Liver (tissue), 8 donors: ENCODE measurements at regions not wholly inside any gene's neighbourhood (a gene's known extent, or its start where the extent isn't known, plus 50 kb on each side); places are given as distances from the start of the nearest gene placed in this dataset.

Experiments
- DNase-seq: peaks from one replicate; pipeline ENCODE4 v3.0.0-alpha.2; 2017; ENCODE audit warnings: low spot score
- H3K27ac ChIP-seq, 2 donors: one replicate each; pipeline ENCODE4 v1.7.0; 2013; ENCODE audit warnings: inconsistent platforms in 2 of 2, low read length in 2 of 2, control low read depth in 1 of 2, low read depth in 1 of 2, mild to moderate bottlenecking in 1 of 2
- H3K27me3 ChIP-seq, 4 donors: one replicate each; pipeline versions ENCODE4 v1.6.1 to v1.7.0; 2013; ENCODE audit warnings: low read length in 3 of 4, inconsistent platforms in 1 of 4, mild to moderate bottlenecking in 1 of 4, moderate library complexity in 1 of 4; ENCODE audit not compliant: control insufficient read depth in 4 of 4, insufficient read depth in 4 of 4
- H3K36me3 ChIP-seq, 4 donors: one replicate each; pipeline versions ENCODE4 v1.6.1 to v1.7.0; 2013; ENCODE audit warnings: low read length in 3 of 4, mild to moderate bottlenecking in 3 of 4, low read depth in 1 of 4, moderate library complexity in 1 of 4; ENCODE audit not compliant: control insufficient read depth in 4 of 4, insufficient read depth in 3 of 4
- H3K4me1 ChIP-seq, 4 donors: one replicate each; pipeline versions ENCODE4 v1.6.1 to v1.7.0; 2013; ENCODE audit warnings: low read length in 3 of 4, mild to moderate bottlenecking in 3 of 4, moderate library complexity in 1 of 4; ENCODE audit not compliant: control insufficient read depth in 4 of 4, insufficient read depth in 4 of 4
- H3K4me3 ChIP-seq, 3 donors: one replicate each; pipeline versions ENCODE4 v1.6.1 to v1.7.0; 2013; ENCODE audit warnings: low read length in 3 of 3, control low read depth in 1 of 3, low read depth in 1 of 3, mild to moderate bottlenecking in 1 of 3
- H3K9ac ChIP-seq, 2 donors: one replicate each; pipeline ENCODE4 v1.7.0; 2013; ENCODE audit warnings: low read length in 2 of 2, mild to moderate bottlenecking in 2 of 2, moderate library complexity in 2 of 2, control low read depth in 1 of 2, low read depth in 1 of 2
- H3K9me3 ChIP-seq, 4 donors: one replicate each; pipeline versions ENCODE4 v1.6.1 to v1.7.0; 2013; ENCODE audit warnings: low read length in 3 of 4; ENCODE audit not compliant: control insufficient read depth in 4 of 4
- EGR1 ChIP-seq, 2 donors: IDR thresholded peaks; 2 replicates each; pipeline ENCODE4 v1.6.1; 2016 to 2018; ENCODE audit warnings: antibody characterized with exemption in 2 of 2, low read depth in 2 of 2
- FOXA1 ChIP-seq: IDR thresholded peaks from 2 replicates; pipeline ENCODE4 v1.6.1; 2016; ENCODE audit warnings: antibody characterized with exemption
- FOXA2 ChIP-seq: IDR thresholded peaks from 2 replicates; pipeline ENCODE4 v1.6.1; 2016; ENCODE audit warnings: antibody characterized with exemption
- GABPA ChIP-seq, 2 donors: IDR thresholded peaks in 1 of 2; conservative IDR thresholded peaks in 1 of 2; 2 replicates each; pipeline ENCODE4 v1.6.1; 2016; ENCODE audit warnings: antibody characterized with exemption in 2 of 2, mild to moderate bottlenecking in 1 of 2, moderate library complexity in 1 of 2
- HNF4A ChIP-seq, 2 donors: conservative IDR thresholded peaks; 2 replicates each; pipeline ENCODE4 v1.6.1; 2016; ENCODE audit warnings: antibody characterized with exemption in 2 of 2, mild to moderate bottlenecking in 2 of 2
- HNF4G ChIP-seq: IDR thresholded peaks from 2 replicates; pipeline ENCODE4 v1.6.1; 2016; ENCODE audit warnings: antibody characterized with exemption
- JUND ChIP-seq, 2 donors: IDR thresholded peaks; 2 replicates each; pipeline ENCODE4 v1.6.1; 2016; ENCODE audit warnings: antibody characterized with exemption in 2 of 2
- NR2F2 ChIP-seq: IDR thresholded peaks from 2 replicates; pipeline ENCODE4 v1.6.1; 2016; ENCODE audit warnings: antibody characterized with exemption
- RAD21 ChIP-seq, 2 donors: IDR thresholded peaks; 2 replicates each; pipeline ENCODE4 v1.6.1; 2016; ENCODE audit warnings: antibody characterized with exemption in 2 of 2, mild to moderate bottlenecking in 2 of 2
- RXRA ChIP-seq, 2 donors: IDR thresholded peaks; 2 replicates each; pipeline ENCODE4 v1.6.1; 2017 to 2018; ENCODE audit warnings: antibody characterized with exemption in 2 of 2, mild to moderate bottlenecking in 1 of 2
- SP1 ChIP-seq: IDR thresholded peaks from 2 replicates; pipeline ENCODE4 v1.6.1; 2018; ENCODE audit warnings: antibody characterized with exemption, mild to moderate bottlenecking
- TAF1 ChIP-seq: conservative IDR thresholded peaks from 2 replicates; pipeline ENCODE4 v1.6.1; 2016; ENCODE audit warnings: antibody characterized with exemption, mild to moderate bottlenecking
- YY1 ChIP-seq: IDR thresholded peaks from 2 replicates; pipeline ENCODE4 v1.6.1; 2016; ENCODE audit warnings: antibody characterized with exemption, mild to moderate bottlenecking
- WGBS: extraction: QIAGEN DNeasy Blood & Tissue Kit; methylation state at CpG from one replicate; pipeline ENCODE4 v1.1.7; 2013; 5-methylcytosine and 5-hydroxymethylcytosine counted together
- TF ChIP-seq, protein P1 (sequence below): IDR thresholded peaks from 2 replicates; pipeline ENCODE4 v1.6.1; 2016; ENCODE audit warnings: antibody characterized with exemption
- TF ChIP-seq, protein P2 (sequence below): IDR thresholded peaks from 2 replicates; pipeline ENCODE4 v1.6.1; 2016; ENCODE audit warnings: antibody characterized with exemption
- TF ChIP-seq, protein P3 (sequence below): fragments of 150-350 bp; IDR thresholded peaks from 2 replicates; pipeline ENCODE4 v1.5.1; 2017; ENCODE audit warnings: improper control_type of control experiment, low read depth, low read length; ENCODE audit not compliant: missing input control
- TF ChIP-seq, protein P4 (sequence below): IDR thresholded peaks from 2 replicates; pipeline ENCODE4 v1.6.1; 2016; ENCODE audit warnings: antibody characterized with exemption, mild to moderate bottlenecking
- TF ChIP-seq, protein P5 (sequence below): IDR thresholded peaks from 2 replicates; pipeline ENCODE4 v1.6.1; 2016; ENCODE audit warnings: antibody characterized with exemption
- donor health status: healthy.
- donor health status: healthy.
- donor health status: healthy.
- donor health status: healthy.
- donor health status: healthy.

DNA sequence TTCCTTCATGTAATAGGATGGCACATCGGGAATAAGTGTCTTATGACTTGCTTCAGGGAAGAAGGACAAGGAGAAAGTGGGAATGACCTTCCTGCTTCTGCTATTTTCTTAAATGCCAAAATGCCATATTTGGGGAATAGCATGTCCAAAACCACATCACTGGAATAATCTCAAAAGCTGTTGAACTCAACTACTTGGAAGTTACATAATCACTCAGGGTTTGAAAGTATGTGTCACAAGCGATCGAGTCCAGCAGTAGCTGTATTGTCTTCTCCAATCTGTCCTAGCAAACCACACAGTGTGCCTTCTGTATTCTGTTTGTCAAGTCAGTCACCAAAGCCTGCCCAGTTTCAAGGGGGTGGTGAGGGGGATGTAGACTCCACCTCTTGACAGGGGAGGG is 58.3 kb upstream of the GADL1 start:
- no peak overlapping the region for H3K27ac ChIP-seq
- 86% methylated on average over 3 of the region's 3 CpGs for WGBS
- H3K9me3 ChIP-seq: no peaks in the 10 kb centered on the region
- DNase-seq: no peak
- no peaks in the 10 kb centered on the region for H3K4me1 ChIP-seq
- no peak overlapping the region for H3K4me3 ChIP-seq
- H3K9ac ChIP-seq: no peak overlapping the region
- no peak for TF ChIP-seq RAD21 (IDR thresholded peaks at IDR 0.05)
- TF ChIP-seq, protein P1, sequence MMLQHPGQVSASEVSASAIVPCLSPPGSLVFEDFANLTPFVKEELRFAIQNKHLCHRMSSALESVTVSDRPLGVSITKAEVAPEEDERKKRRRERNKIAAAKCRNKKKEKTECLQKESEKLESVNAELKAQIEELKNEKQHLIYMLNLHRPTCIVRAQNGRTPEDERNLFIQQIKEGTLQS: no peak
- no peak for TF ChIP-seq SP1
- TF ChIP-seq, protein P2, sequence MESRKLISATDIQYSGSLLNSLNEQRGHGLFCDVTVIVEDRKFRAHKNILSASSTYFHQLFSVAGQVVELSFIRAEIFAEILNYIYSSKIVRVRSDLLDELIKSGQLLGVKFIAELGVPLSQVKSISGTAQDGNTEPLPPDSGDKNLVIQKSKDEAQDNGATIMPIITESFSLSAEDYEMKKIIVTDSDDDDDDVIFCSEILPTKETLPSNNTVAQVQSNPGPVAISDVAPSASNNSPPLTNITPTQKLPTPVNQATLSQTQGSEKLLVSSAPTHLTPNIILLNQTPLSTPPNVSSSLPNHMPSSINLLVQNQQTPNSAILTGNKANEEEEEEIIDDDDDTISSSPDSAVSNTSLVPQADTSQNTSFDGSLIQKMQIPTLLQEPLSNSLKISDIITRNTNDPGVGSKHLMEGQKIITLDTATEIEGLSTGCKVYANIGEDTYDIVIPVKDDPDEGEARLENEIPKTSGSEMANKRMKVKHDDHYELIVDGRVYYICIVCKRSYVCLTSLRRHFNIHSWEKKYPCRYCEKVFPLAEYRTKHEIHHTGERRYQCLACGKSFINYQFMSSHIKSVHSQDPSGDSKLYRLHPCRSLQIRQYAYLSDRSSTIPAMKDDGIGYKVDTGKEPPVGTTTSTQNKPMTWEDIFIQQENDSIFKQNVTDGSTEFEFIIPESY: no peak
- TF ChIP-seq JUND (IDR thresholded peaks at IDR 0.05): no peak
- no peak for TF ChIP-seq NR2F2
- no peak for TF ChIP-seq EGR1 (IDR thresholded peaks at IDR 0.05; ENCODE audit: low read depth in 2 of 2)
- TF ChIP-seq RXRA (IDR thresholded peaks at IDR 0.05): no peak
- TF ChIP-seq, protein P3, sequence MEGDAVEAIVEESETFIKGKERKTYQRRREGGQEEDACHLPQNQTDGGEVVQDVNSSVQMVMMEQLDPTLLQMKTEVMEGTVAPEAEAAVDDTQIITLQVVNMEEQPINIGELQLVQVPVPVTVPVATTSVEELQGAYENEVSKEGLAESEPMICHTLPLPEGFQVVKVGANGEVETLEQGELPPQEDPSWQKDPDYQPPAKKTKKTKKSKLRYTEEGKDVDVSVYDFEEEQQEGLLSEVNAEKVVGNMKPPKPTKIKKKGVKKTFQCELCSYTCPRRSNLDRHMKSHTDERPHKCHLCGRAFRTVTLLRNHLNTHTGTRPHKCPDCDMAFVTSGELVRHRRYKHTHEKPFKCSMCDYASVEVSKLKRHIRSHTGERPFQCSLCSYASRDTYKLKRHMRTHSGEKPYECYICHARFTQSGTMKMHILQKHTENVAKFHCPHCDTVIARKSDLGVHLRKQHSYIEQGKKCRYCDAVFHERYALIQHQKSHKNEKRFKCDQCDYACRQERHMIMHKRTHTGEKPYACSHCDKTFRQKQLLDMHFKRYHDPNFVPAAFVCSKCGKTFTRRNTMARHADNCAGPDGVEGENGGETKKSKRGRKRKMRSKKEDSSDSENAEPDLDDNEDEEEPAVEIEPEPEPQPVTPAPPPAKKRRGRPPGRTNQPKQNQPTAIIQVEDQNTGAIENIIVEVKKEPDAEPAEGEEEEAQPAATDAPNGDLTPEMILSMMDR: no peak
- TF ChIP-seq HNF4A (conservative IDR thresholded peaks at IDR 0.05): no peak
- TF ChIP-seq TAF1: no peak
- TF ChIP-seq, protein P4, sequence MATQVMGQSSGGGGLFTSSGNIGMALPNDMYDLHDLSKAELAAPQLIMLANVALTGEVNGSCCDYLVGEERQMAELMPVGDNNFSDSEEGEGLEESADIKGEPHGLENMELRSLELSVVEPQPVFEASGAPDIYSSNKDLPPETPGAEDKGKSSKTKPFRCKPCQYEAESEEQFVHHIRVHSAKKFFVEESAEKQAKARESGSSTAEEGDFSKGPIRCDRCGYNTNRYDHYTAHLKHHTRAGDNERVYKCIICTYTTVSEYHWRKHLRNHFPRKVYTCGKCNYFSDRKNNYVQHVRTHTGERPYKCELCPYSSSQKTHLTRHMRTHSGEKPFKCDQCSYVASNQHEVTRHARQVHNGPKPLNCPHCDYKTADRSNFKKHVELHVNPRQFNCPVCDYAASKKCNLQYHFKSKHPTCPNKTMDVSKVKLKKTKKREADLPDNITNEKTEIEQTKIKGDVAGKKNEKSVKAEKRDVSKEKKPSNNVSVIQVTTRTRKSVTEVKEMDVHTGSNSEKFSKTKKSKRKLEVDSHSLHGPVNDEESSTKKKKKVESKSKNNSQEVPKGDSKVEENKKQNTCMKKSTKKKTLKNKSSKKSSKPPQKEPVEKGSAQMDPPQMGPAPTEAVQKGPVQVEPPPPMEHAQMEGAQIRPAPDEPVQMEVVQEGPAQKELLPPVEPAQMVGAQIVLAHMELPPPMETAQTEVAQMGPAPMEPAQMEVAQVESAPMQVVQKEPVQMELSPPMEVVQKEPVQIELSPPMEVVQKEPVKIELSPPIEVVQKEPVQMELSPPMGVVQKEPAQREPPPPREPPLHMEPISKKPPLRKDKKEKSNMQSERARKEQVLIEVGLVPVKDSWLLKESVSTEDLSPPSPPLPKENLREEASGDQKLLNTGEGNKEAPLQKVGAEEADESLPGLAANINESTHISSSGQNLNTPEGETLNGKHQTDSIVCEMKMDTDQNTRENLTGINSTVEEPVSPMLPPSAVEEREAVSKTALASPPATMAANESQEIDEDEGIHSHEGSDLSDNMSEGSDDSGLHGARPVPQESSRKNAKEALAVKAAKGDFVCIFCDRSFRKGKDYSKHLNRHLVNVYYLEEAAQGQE: no peak
- no peak for TF ChIP-seq FOXA2
- no peak for TF ChIP-seq HNF4G
- TF ChIP-seq YY1: no peak
- no peak for TF ChIP-seq GABPA (IDR thresholded peaks at IDR 0.05 in 1 of 2, conservative IDR thresholded peaks at IDR 0.05 in 1 of 2)
- TF ChIP-seq, protein P5, sequence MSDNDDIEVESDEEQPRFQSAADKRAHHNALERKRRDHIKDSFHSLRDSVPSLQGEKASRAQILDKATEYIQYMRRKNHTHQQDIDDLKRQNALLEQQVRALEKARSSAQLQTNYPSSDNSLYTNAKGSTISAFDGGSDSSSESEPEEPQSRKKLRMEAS: no peak
- no peak for TF ChIP-seq FOXA1
- no peaks in the 10 kb centered on the region for H3K27me3 ChIP-seq
- no peaks in the 10 kb centered on the region for H3K36me3 ChIP-seq

DNA sequence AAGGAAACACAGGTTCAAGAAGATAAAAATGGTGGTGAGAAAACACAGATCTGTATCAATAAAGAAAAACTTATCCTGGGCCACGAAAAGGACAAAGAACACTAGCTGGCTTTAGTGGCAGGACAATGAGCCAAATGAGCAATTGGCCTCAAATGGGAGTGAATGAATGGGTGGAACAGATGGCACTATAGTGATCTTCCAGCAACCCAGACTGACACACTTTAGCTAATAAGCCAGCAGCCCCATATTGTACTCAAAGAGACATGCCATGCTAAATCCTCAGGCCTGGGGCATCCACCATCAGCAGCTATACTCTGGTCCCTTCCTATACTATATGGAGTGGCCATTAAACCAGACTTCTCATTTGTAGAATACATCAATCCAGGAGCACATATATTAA is 60.0 kb upstream of the GADL1 start:
- no peaks in the 10 kb centered on the region for H3K36me3 ChIP-seq
- DNase-seq: no peak
- WGBS: 77% methylated on average over 1 of the region's 1 CpG
- no peak overlapping the region for H3K9ac ChIP-seq
- H3K27me3 ChIP-seq: no peaks in the 10 kb centered on the region
- H3K27ac ChIP-seq: no peak overlapping the region
- H3K4me3 ChIP-seq: no peak overlapping the region
- H3K9me3 ChIP-seq: peaks cover 0 to 9% (median 6%) of the 10 kb centered on the region in 4 donors
- H3K4me1 ChIP-seq: no peaks in the 10 kb centered on the region
- TF ChIP-seq HNF4G: no peak
- TF ChIP-seq YY1: no peak
- TF ChIP-seq JUND (IDR thresholded peaks at IDR 0.05): no peak
- no peak for TF ChIP-seq NR2F2
- no peak for TF ChIP-seq EGR1 (IDR thresholded peaks at IDR 0.05; ENCODE audit: low read depth in 2 of 2)
- no peak for TF ChIP-seq SP1
- TF ChIP-seq, protein P2: no peak
- TF ChIP-seq, protein P3: no peak
- TF ChIP-seq FOXA1: no peak
- TF ChIP-seq TAF1: no peak
- no peak for TF ChIP-seq HNF4A (conservative IDR thresholded peaks at IDR 0.05)
